ENCODE measurements at regions not wholly inside any gene's neighbourhood (a gene's known extent, or its start where the extent isn't known, plus 50 kb on each side); places are given as distances from the start of the nearest gene placed in this dataset.

GRCh38 chr6:164252291-164252690 is 837.8 kb downstream of the QKI start:
- Histone ChIP-seq H3K27me3 (no peaks in the 10 kb centered on the region), H3K4me1 (no peaks in the 10 kb centered on the region), H3K9me3 (no peaks in the 10 kb centered on the region), H3K4me3 (ENCODE audit: low read depth, low read length) (no peak overlapping the region), H3K36me3 (no peaks in the 10 kb centered on the region)
- no peak for TF ChIP-seq CTCF (IDR thresholded peaks at IDR 0.05; ENCODE audit: low read depth, low read length)
- DNase-seq, result no peak

- H3K9me3 ChIP-seq, result no peaks in the 10 kb centered on the region
- no peaks in the 10 kb centered on the region for H3K27me3 ChIP-seq
- no peaks in the 10 kb centered on the region for H3K4me1 ChIP-seq
- TF ChIP-seq CTCF (IDR thresholded peaks at IDR 0.05; ENCODE audit: low read depth, low read length), result no peak
- no peak overlapping the region for H3K4me3 ChIP-seq (ENCODE audit: low read depth, low read length)
- DNase-seq, result no peak
- H3K36me3 ChIP-seq, result no peaks in the 10 kb centered on the region
Measured at GRCh38 chr6:164247106-164247505, 832.6 kb downstream of the QKI start.

GRCh38 chr6:164246082-164246481 is 831.6 kb downstream of the QKI start:
- H3K36me3 ChIP-seq, result no peaks in the 10 kb centered on the region
- H3K27me3 ChIP-seq, result no peaks in the 10 kb centered on the region
- DNase-seq, result no peak
- no peak overlapping the region for H3K4me3 ChIP-seq (ENCODE audit: low read depth, low read length)
- no peaks in the 10 kb centered on the region for H3K9me3 ChIP-seq
- no peak for TF ChIP-seq CTCF (IDR thresholded peaks at IDR 0.05; ENCODE audit: low read depth, low read length)
- no peaks in the 10 kb centered on the region for H3K4me1 ChIP-seq

- Histone ChIP-seq H3K9me3 (no peaks in the 10 kb centered on the region), H3K4me1 (no peaks in the 10 kb centered on the region), H3K36me3 (no peaks in the 10 kb centered on the region), H3K27me3 (no peaks in the 10 kb centered on the region), H3K4me3 (ENCODE audit: low read depth, low read length) (no peak overlapping the region)
- DNase-seq, result no peak
- TF ChIP-seq CTCF (IDR thresholded peaks at IDR 0.05; ENCODE audit: low read depth, low read length), result no peak
Measured at GRCh38 chr6:164243949-164244348, 829.4 kb downstream of the QKI start.

- Histone ChIP-seq H3K27me3 (no peaks in the 10 kb centered on the region), H3K4me3 (ENCODE audit: low read depth, low read length) (no peak overlapping the region), H3K4me1 (no peaks in the 10 kb centered on the region), H3K36me3 (no peaks in the 10 kb centered on the region), H3K9me3 (no peaks in the 10 kb centered on the region)
- no peak for TF ChIP-seq CTCF (IDR thresholded peaks at IDR 0.05; ENCODE audit: low read depth, low read length)
- DNase-seq, result no peak
Measured at GRCh38 chr6:164243012-164243610, 828.6 kb downstream of the QKI start.

GRCh38 chr6:164230804-164231203 is 816.3 kb downstream of the QKI start:
- no peak overlapping the region for H3K4me3 ChIP-seq (ENCODE audit: low read depth, low read length)
- no peaks in the 10 kb centered on the region for H3K9me3 ChIP-seq
- H3K4me1 ChIP-seq, result no peaks in the 10 kb centered on the region
- no peaks in the 10 kb centered on the region for H3K27me3 ChIP-seq
- no peak for DNase-seq
- TF ChIP-seq CTCF (IDR thresholded peaks at IDR 0.05; ENCODE audit: low read depth, low read length), result no peak
- H3K36me3 ChIP-seq, result no peaks in the 10 kb centered on the region
